CD14-positive monocyte (primary cell): ENCODE measurements at regions not wholly inside any gene's neighbourhood (a gene's known extent, or its start where the extent isn't known, plus 50 kb on each side); places are given as distances from the start of the nearest gene placed in this dataset.

Experiments used
- DNase-seq, 3 donors: peaks; one replicate each; pipeline ENCODE4 v3.0.0-alpha.2; 2011 to 2022
- H2AFZ ChIP-seq: 2 replicates; pipeline ENCODE4 v1.6.0; 2012; ENCODE audit warnings: mild to moderate bottlenecking, low read depth, low read length, inconsistent platforms; ENCODE audit not compliant: insufficient read depth, poor library complexity, severe bottlenecking
- H3K27ac ChIP-seq, 2 donors: 1 replicate in 1 of 2; 2 replicates in 1 of 2; pipeline ENCODE4 v1.5.1; 2012 to 2013; ENCODE audit warnings: low read length in 2 of 2, control low read depth in 1 of 2, inconsistent platforms in 1 of 2, low read depth in 1 of 2, mild to moderate bottlenecking in 1 of 2
- H3K27me3 ChIP-seq, 2 donors: one replicate each; pipeline versions ENCODE4 v1.6.0 to v1.6.1; 2011 to 2013; ENCODE audit warnings: low read length in 2 of 2; ENCODE audit not compliant: control insufficient read depth in 2 of 2, insufficient read depth in 2 of 2
- H3K36me3 ChIP-seq, 2 donors: replicated peaks in 1 of 2; 1 replicate in 1 of 2; 2 replicates in 1 of 2; pipeline versions ENCODE4 v1.5.1 to v1.6.1; 2012 to 2013; ENCODE audit warnings: low read length in 2 of 2, control low read depth in 1 of 2, inconsistent platforms in 1 of 2, mild to moderate bottlenecking in 1 of 2; ENCODE audit not compliant: insufficient read depth in 2 of 2, control insufficient read depth in 1 of 2
- H3K4me1 ChIP-seq, 2 donors: 1 replicate in 1 of 2; 2 replicates in 1 of 2; pipeline versions ENCODE4 v1.5.1 to v1.6.1; 2012 to 2013; ENCODE audit warnings: low read length in 2 of 2, control low read depth in 1 of 2, inconsistent platforms in 1 of 2, mild to moderate bottlenecking in 1 of 2, moderate library complexity in 1 of 2; ENCODE audit not compliant: insufficient read depth in 2 of 2, control insufficient read depth in 1 of 2
- H3K4me2 ChIP-seq: replicated peaks from 2 replicates; pipeline ENCODE3; 2012; ENCODE audit warnings: low read length, moderate library complexity, mild to moderate bottlenecking; ENCODE audit not compliant: poor library complexity, severe bottlenecking; ENCODE audit errors: extremely low read depth
- H3K4me3 ChIP-seq, 3 experiments: fragments of 200-600 bp in 1 of 3; sonication (generic) in 1 of 3; replicated peaks in 1 of 3; 1 replicate in 2 of 3; 2 replicates in 1 of 3; pipeline ENCODE4 v1.5.1; 2011 to 2013; ENCODE audit warnings: low read length in 3 of 3, mild to moderate bottlenecking in 3 of 3, control low read depth in 2 of 3, low read depth in 2 of 3, inconsistent platforms in 1 of 3, moderate library complexity in 1 of 3
- H3K79me2 ChIP-seq: 2 replicates; pipeline ENCODE4 v1.6.0; 2012; ENCODE audit warnings: mild to moderate bottlenecking, control low read depth, inconsistent platforms, low read length, moderate library complexity; ENCODE audit not compliant: insufficient read depth
- H3K9ac ChIP-seq: 2 replicates; pipeline ENCODE4 v1.6.0; 2017; ENCODE audit warnings: low read length, mild to moderate bottlenecking; ENCODE audit not compliant: insufficient read depth, poor library complexity, severe bottlenecking
- H3K9me3 ChIP-seq, 2 donors: replicated peaks in 1 of 2; 1 replicate in 1 of 2; 2 replicates in 1 of 2; pipeline versions ENCODE4 v1.5.1 to v1.6.1; 2012 to 2013; ENCODE audit warnings: low read length in 2 of 2, control low read depth in 1 of 2; ENCODE audit not compliant: control insufficient read depth in 1 of 2, insufficient read depth in 1 of 2
- H4K20me1 ChIP-seq: 2 replicates; pipeline ENCODE4 v1.6.0; 2012; ENCODE audit warnings: mild to moderate bottlenecking, low read length, control low read depth, moderate library complexity; ENCODE audit not compliant: insufficient read depth
- H3K27ac Mint-ChIP-seq, 7 donors: one replicate each; pipeline ENCODE4 v1.8.0; 2020; ENCODE audit warnings: mild to moderate bottlenecking in 7 of 7, mixed read lengths in 7 of 7, moderate library complexity in 6 of 7, inconsistent platforms in 2 of 7
- H3K27me3 Mint-ChIP-seq, 3 donors: one replicate each; pipeline ENCODE4 v1.8.0; 2021 to 2022; ENCODE audit warnings: low read depth in 3 of 3, mild to moderate bottlenecking in 3 of 3, mixed read lengths in 3 of 3, moderate library complexity in 3 of 3, inconsistent platforms in 1 of 3
- H3K36me3 Mint-ChIP-seq, 2 donors: one replicate each; pipeline ENCODE4 v1.8.0; 2020; ENCODE audit warnings: mixed read lengths in 2 of 2, inconsistent platforms in 1 of 2, mild to moderate bottlenecking in 1 of 2
- H3K4me1 Mint-ChIP-seq: one replicate; pipeline ENCODE4 v1.8.0; 2020; ENCODE audit warnings: mild to moderate bottlenecking, mixed read lengths
- H3K4me3 Mint-ChIP-seq, 2 donors: one replicate each; pipeline ENCODE4 v1.8.0; 2020; ENCODE audit warnings: mild to moderate bottlenecking in 2 of 2, mixed read lengths in 2 of 2, moderate library complexity in 1 of 2
- H3K9me3 Mint-ChIP-seq, 7 donors: one replicate each; pipeline ENCODE4 v1.8.0; 2020 to 2022; ENCODE audit warnings: mixed read lengths in 7 of 7, mild to moderate bottlenecking in 6 of 7, moderate library complexity in 6 of 7, inconsistent platforms in 2 of 7
- WGBS: methylation state at CpG from one replicate; pipeline ENCODE4 v1.1.5; 2013; ENCODE audit warnings: missing lambda C conversion rate; ENCODE audit not compliant: insufficient coverage; 5-methylcytosine and 5-hydroxymethylcytosine counted together
- intact Hi-C, 2 donors: fragments of 100-400 bp; cut with micrococcal nuclease; formaldehyde crosslinking; loops; one replicate each; pipeline versions ENCODE4 v1.15.0 to v1.15.1; 2023
- TF ChIP-seq, protein P1 (sequence below): fragments of 200-600 bp; IDR thresholded peaks from one replicate; pipeline ENCODE4 v1.8.0; 2022; ENCODE audit warnings: antibody characterized with exemption, mild to moderate bottlenecking

DNA sequence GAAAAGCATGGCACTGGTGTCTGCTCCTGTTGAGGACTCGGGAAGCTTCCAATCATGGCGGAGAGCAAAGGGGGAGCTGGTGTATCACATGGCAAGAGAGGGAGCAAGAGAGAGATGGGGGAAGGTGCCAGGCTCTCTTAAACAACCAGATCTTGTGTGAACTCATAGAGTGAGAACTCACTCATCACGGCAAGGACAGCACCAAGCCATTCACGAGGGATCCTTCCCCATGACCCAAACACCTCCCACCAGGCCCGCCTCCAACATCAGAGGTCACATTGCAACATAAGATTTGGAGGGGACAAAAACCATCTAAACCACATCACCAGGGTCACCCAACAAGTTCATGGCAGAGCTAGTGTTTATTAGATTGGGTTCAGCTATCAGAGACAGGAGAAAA, 218.7 kb upstream of the BCOR start:
- H3K36me3 Mint-ChIP-seq, result no peaks in the 10 kb centered on the region
- TF ChIP-seq, protein P1, sequence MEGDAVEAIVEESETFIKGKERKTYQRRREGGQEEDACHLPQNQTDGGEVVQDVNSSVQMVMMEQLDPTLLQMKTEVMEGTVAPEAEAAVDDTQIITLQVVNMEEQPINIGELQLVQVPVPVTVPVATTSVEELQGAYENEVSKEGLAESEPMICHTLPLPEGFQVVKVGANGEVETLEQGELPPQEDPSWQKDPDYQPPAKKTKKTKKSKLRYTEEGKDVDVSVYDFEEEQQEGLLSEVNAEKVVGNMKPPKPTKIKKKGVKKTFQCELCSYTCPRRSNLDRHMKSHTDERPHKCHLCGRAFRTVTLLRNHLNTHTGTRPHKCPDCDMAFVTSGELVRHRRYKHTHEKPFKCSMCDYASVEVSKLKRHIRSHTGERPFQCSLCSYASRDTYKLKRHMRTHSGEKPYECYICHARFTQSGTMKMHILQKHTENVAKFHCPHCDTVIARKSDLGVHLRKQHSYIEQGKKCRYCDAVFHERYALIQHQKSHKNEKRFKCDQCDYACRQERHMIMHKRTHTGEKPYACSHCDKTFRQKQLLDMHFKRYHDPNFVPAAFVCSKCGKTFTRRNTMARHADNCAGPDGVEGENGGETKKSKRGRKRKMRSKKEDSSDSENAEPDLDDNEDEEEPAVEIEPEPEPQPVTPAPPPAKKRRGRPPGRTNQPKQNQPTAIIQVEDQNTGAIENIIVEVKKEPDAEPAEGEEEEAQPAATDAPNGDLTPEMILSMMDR, result no peak
- no peak overlapping the region for H3K27ac Mint-ChIP-seq

DNA sequence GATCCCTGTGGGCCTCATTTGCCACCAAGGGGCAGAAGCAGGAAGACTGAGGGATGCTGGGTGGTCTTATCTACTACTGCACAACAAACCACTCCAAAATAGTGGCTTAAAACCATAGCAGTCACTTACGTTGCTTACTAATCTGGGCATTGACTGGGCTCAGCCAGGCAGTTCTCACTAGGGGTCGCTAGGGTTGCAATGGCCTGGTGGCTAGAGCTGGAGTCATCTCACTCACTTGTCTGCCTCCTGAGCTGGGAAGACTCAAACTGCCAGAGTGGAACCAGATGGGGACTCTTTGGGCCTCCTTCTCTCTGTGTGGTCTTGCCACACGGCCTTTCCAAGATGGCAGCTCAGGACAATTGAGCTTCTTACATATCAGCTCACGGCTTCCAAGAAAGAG, 216.3 kb upstream of the BCOR start:
- Histone ChIP-seq H3K4me1 (peaks cover 0 to 5% of the 10 kb centered on the region in 2 donors), H4K20me1 (no peaks in the 10 kb centered on the region), H3K36me3 (no peaks in the 10 kb centered on the region), H3K27me3 (no peaks in the 10 kb centered on the region), H2AFZ (no peak overlapping the region), H3K9me3 (no peaks in the 10 kb centered on the region), H3K9ac (no peak overlapping the region), H3K27ac (no peak overlapping the region), H3K79me2 (no peaks in the 10 kb centered on the region), H3K4me3 (no peak overlapping the region), H3K4me2 (no peak overlapping the region)
- H3K4me3 Mint-ChIP-seq, result no peak overlapping the region
- peak; percentile 21 to 42 (median 28) for DNase-seq
- TF ChIP-seq, protein P1, result no peak
- peaks cover 12% of the 10 kb centered on the region for H3K4me1 Mint-ChIP-seq
- H3K27me3 Mint-ChIP-seq, result peaks cover 0 to 3% (median 1%) of the 10 kb centered on the region in 3 donors
- peaks cover 0 to 17% (median 3%) of the 10 kb centered on the region in 7 donors for H3K9me3 Mint-ChIP-seq
- WGBS, result 22% methylated on average over 1 of the region's 4 CpGs
- no peaks in the 10 kb centered on the region for H3K36me3 Mint-ChIP-seq
- no peak overlapping the region for H3K27ac Mint-ChIP-seq
- intact Hi-C loops, result no loop called here

More for the DNA sequence above, 218.7 kb upstream of the BCOR start:
- Mint-ChIP-seq H3K27me3 (peaks cover 0 to 2% (median 1%) of the 10 kb centered on the region in 3 donors), H3K4me1 (peaks cover 15% of the 10 kb centered on the region), H3K9me3 (peaks cover 2 to 22% (median 8%) of the 10 kb centered on the region in 7 donors), H3K4me3 (no peak overlapping the region)
- Histone ChIP-seq H2AFZ (no peak overlapping the region), H3K4me3 (no peak overlapping the region), H3K27ac (no peak overlapping the region), H3K27me3 (no peaks in the 10 kb centered on the region), H3K36me3 (no peaks in the 10 kb centered on the region), H3K9me3 (no peaks in the 10 kb centered on the region), H3K79me2 (no peaks in the 10 kb centered on the region), H3K9ac (no peak overlapping the region), H3K4me2 (no peak overlapping the region), H3K4me1 (peaks cover 0 to 6% of the 10 kb centered on the region in 2 donors), H4K20me1 (no peaks in the 10 kb centered on the region)
- DNase-seq, result no peak
- no CpG with 5 or more reads among the region's 5 CpGs for WGBS
- intact Hi-C loops, result no loop called here
